Epithelial cell of esophagus (primary cell): ENCODE measurements at regions not wholly inside any gene's neighbourhood (a gene's known extent, or its start where the extent isn't known, plus 50 kb on each side); places are given as distances from the start of the nearest gene placed in this dataset.

ENCODE experiments used
- DNase-seq: peaks from one replicate; pipeline ENCODE4 v3.0.0; 2010; ENCODE audit warnings: low read depth
- H3K4me3 ChIP-seq: 2 replicates; pipeline ENCODE4 v1.5.1; 2011; ENCODE audit warnings: mild to moderate bottlenecking, low read length, control low read depth
- CTCF ChIP-seq: IDR thresholded peaks from 2 replicates; pipeline ENCODE4 v1.5.1; 2011; ENCODE audit warnings: low read depth, mild to moderate bottlenecking, low read length, control low read depth, inconsistent platforms; ENCODE audit not compliant: insufficient read depth; ENCODE audit errors: missing control alignments

DNA sequence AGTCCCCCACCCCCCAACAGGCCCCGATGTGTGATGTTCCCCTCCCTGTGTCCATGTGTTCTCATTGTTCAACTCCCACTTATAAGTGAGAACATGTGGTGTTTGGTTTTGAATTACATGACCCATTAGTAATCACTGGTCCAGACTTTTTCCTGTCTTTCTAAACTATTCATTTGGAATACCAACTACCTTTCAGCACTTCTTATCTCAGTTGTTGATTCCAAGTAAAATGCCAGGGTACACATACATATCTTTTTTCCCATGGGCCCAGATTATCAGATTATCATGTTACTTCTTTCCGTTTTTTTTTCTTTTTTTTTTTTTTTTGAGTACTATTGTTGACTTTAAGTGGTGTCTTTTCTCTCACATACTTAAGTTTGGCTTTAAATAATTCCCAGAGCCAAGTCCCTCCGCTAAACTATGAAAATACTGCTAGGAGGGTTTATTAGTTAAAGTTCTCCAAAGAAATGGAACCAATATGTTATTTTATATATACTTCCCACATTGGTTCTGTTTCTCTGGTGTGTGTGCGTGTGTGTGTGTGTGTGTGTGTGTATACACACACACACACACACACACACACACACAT, 389.3 kb downstream of the IRS1 start:
- no peak overlapping the region for H3K4me3 ChIP-seq
- TF ChIP-seq CTCF = no peak
- DNase-seq = no peak

- peak; percentile 47 for DNase-seq
- no peak overlapping the region for H3K4me3 ChIP-seq
- no peak for TF ChIP-seq CTCF
These were observed 390.5 kb downstream of the IRS1 start for GRCh38 chr2:226409134-226409533.

DNA sequence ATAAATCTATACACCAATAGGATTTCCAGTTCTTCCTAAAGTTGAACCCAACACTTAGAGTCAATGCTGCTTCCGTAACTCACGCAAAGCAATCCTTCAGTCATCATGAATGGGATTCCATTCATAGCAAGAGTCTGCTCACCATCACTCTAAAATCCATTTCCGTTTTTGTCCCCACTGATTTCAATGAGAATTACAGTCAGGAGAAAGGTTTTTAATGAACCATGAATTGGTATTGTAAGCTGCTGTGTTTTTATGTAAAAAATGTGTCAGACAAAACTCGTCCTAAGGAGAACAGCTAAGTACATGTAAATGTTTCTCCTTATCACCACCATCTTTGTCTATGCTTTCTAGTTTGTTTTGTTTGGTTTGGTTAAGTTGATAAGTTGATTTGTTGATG, 391.5 kb downstream of the IRS1 start:
- H3K4me3 ChIP-seq = no peak overlapping the region
- no peak for DNase-seq
- no peak for TF ChIP-seq CTCF

DNA sequence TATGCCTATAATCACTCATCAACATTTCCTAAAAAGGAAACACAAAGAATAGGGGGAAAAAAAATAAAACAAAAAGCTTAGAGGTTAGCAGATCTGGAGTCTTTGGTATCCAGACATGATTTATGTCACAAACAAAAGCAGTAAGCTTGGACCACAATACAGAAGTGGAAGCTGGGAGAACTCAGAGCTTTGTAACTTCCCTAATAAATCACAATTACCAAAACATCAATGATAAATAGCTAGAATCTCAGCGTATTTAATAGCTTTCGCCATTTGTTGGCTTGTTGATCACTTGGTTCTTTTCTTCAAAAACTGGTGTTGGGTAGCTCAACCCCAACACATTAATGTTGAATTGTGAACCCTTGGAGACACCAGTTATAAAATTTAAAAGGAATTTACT, 392.5 kb downstream of the IRS1 start:
- DNase-seq = no peak
- no peak overlapping the region for H3K4me3 ChIP-seq
- TF ChIP-seq CTCF = no peak

DNA sequence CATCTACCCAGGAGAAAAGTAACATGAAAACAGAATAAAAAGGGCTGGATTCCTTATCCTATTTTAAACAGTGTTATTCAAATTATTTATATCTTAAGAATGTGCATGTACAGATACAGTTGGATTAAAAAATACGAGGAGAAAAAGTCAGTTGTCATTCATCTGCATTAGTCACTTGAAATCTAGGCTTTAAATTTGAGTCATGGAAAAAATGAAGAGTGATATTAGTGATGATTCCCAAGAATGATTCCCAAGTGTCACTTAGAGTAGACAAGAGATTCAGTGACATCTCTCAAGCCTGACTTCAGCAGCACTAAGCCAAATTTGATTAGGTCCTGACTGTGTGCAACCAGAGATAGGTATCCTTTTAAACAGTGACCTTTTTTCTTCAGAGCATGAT, 394.2 kb downstream of the IRS1 start:
- no peak for TF ChIP-seq CTCF

GRCh38 chr2:226403369-226403768, 396.3 kb downstream of the IRS1 start:
- no peak for TF ChIP-seq CTCF
- peak; percentile 14 for DNase-seq
- no peak overlapping the region for H3K4me3 ChIP-seq

More for the DNA sequence above, 394.2 kb downstream of the IRS1 start:
- DNase-seq = no peak
- no peak overlapping the region for H3K4me3 ChIP-seq

GRCh38 chr2:226399006-226399405, 400.6 kb downstream of the IRS1 start:
- no peak for DNase-seq
- no peak for TF ChIP-seq CTCF
- no peak overlapping the region for H3K4me3 ChIP-seq
